ENCODE measurements at regions not wholly inside any gene's neighbourhood (a gene's known extent, or its start where the extent isn't known, plus 50 kb on each side); places are given as distances from the start of the nearest gene placed in this dataset.

DNA sequence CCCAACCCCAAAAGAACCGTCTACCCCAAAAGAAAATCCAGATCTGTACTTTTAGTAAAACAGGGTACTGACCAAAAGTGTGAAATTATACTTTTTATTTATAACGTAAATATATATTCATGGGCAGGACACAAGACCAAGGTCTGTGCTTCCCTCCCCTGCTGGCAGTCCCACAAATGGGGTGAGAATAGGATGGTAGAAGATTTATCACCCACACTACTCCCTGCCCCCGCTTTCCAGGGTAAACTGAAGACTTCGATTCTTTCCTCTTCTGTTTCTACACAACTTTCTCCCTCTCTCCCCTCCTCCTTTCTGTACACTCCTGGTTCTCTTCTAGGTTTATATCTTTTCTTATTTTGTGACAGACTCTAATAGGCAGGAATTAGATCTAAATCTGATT, 79.7 kb downstream of the MDH1 start:
- no peak overlapping the region for H3K27ac ChIP-seq (ENCODE audit: low read depth, low read length)
- H3K4me3 ChIP-seq (ENCODE audit: low read length in 3 of 3) = no peak overlapping the region
- peaks cover 0 to 2% (median 0%) of the 10 kb centered on the region in 3 donors for H3K4me1 ChIP-seq (ENCODE audit: control insufficient read depth in 3 of 3, insufficient read depth in 3 of 3, low read length in 3 of 3)
- H3K27me3 ChIP-seq (ENCODE audit: control insufficient read depth in 3 of 3, insufficient read depth in 3 of 3, low read length in 3 of 3) = no peaks in the 10 kb centered on the region
- H3K9me3 ChIP-seq (ENCODE audit: control insufficient read depth in 3 of 3, low read length in 3 of 3) = no peaks in the 10 kb centered on the region
- no peak overlapping the region for H3K9ac ChIP-seq (ENCODE audit: low read depth in 1 of 3, low read length in 3 of 3)
- H3K36me3 ChIP-seq (ENCODE audit: control insufficient read depth in 3 of 3, insufficient read depth in 3 of 3, low read length in 3 of 3) = no peaks in the 10 kb centered on the region

DNA sequence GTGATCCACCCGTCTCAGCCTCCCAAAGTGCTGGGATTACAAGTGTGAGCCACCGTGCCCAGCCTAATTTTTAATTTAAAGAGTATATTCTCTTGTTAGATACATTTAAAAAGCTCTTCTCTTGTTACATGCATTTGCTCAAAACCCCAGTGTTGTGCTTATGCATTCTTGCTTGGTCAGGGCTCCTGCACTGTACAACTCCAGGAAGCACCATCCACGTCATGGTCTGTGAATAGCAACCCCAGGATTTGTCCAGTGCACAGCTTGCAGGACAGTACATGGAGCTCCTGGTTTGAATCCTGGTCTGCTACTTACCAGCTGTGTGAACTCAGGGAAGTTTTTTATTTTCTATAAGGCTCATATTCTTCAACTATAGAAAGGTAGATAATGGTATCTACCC, 80.8 kb downstream of the MDH1 start:
- H3K9ac ChIP-seq (ENCODE audit: low read depth in 1 of 3, low read length in 3 of 3) = no peak overlapping the region
- H3K27me3 ChIP-seq (ENCODE audit: control insufficient read depth in 3 of 3, insufficient read depth in 3 of 3, low read length in 3 of 3) = no peaks in the 10 kb centered on the region
- no peak overlapping the region for H3K4me3 ChIP-seq (ENCODE audit: low read length in 3 of 3)
- peaks cover 0 to 2% (median 0%) of the 10 kb centered on the region in 3 donors for H3K4me1 ChIP-seq (ENCODE audit: control insufficient read depth in 3 of 3, insufficient read depth in 3 of 3, low read length in 3 of 3)
- H3K9me3 ChIP-seq (ENCODE audit: control insufficient read depth in 3 of 3, low read length in 3 of 3) = no peaks in the 10 kb centered on the region
- no peaks in the 10 kb centered on the region for H3K36me3 ChIP-seq (ENCODE audit: control insufficient read depth in 3 of 3, insufficient read depth in 3 of 3, low read length in 3 of 3)
- H3K27ac ChIP-seq (ENCODE audit: low read depth, low read length) = no peak overlapping the region

- Histone ChIP-seq H3K27me3 (ENCODE audit: control insufficient read depth in 3 of 3, insufficient read depth in 3 of 3, low read length in 3 of 3) (no peaks in the 10 kb centered on the region), H3K4me1 (ENCODE audit: control insufficient read depth in 3 of 3, insufficient read depth in 3 of 3, low read length in 3 of 3) (no peaks in the 10 kb centered on the region), H3K4me3 (ENCODE audit: low read length in 3 of 3) (no peak overlapping the region), H3K27ac (ENCODE audit: low read depth, low read length) (no peak overlapping the region), H3K9ac (ENCODE audit: low read depth in 1 of 3, low read length in 3 of 3) (no peak overlapping the region), H3K9me3 (ENCODE audit: control insufficient read depth in 3 of 3, low read length in 3 of 3) (no peaks in the 10 kb centered on the region), H3K36me3 (ENCODE audit: control insufficient read depth in 3 of 3, insufficient read depth in 3 of 3, low read length in 3 of 3) (no peaks in the 10 kb centered on the region)
Observed at GRCh38 chr2:63673865-63674533, 85.2 kb downstream of the MDH1 start.

DNA sequence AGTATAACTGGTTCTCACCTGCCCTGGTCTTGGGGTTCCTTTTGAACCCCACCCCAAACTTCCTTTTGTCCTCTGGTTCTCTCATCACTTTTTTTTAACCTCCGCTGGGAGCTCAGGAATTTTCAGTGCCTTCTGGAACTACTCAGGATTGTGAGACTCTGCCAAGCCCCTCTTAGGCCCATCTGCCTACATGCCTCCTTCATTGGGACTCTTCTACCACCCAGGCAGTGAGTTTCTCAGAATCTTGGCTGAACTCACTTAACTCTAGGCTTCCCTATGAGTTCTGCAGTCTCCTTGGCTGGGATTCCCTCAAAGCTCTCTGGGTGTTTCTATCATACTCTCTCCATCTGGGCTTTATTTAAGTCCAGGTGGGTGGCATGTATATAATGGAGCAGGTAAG, 86.3 kb downstream of the MDH1 start:
- Histone ChIP-seq H3K27ac (ENCODE audit: low read depth, low read length) (no peak overlapping the region), H3K4me1 (ENCODE audit: control insufficient read depth in 3 of 3, insufficient read depth in 3 of 3, low read length in 3 of 3) (peaks cover 0 to under 1% (median under 1%) of the 10 kb centered on the region in 3 donors), H3K27me3 (ENCODE audit: control insufficient read depth in 3 of 3, insufficient read depth in 3 of 3, low read length in 3 of 3) (no peaks in the 10 kb centered on the region), H3K9ac (ENCODE audit: low read depth in 1 of 3, low read length in 3 of 3) (no peak overlapping the region), H3K36me3 (ENCODE audit: control insufficient read depth in 3 of 3, insufficient read depth in 3 of 3, low read length in 3 of 3) (no peaks in the 10 kb centered on the region), H3K4me3 (ENCODE audit: low read length in 3 of 3) (no peak overlapping the region), H3K9me3 (ENCODE audit: control insufficient read depth in 3 of 3, low read length in 3 of 3) (no peaks in the 10 kb centered on the region)

DNA sequence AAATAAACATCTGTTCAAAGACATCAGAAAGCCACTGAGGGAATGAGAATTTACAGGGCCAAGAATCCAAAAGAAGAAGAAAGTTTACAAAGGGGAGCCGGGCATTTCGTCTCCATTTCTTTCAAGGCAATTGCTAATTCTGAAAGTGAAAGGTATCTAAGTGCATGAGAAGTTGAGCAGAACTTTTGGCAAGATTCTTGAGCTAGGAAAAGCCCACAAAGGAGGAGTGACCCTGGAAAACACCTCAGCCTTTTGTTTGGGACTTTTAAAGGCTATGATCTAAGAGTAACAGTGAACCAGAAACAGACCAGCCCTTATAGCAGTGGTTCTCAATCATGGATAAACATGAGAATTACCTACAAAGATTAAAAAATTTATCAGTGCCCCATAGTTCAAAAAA, 87.4 kb downstream of the MDH1 start:
- Histone ChIP-seq H3K27ac (ENCODE audit: low read depth, low read length) (no peak overlapping the region), H3K9me3 (ENCODE audit: control insufficient read depth in 3 of 3, low read length in 3 of 3) (no peaks in the 10 kb centered on the region)

DNA sequence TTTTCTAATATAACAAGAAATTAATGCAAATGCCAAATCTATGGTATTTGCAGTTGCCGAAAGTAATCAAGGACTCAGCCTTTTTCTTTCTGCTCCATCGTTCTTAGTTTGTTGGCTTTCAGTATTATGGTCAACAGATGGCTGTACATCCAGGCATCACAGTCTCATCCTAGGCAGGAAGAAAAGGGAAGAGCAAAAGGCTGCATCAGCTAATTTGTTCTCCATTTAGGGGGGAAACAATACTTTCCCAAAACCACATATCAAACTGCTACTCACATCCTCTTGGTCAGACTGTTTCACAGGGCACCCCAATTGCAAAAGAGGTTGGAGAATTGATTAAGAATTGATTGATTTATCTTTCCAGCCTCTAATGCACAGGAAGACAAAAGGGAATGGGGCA, 89.3 kb downstream of the MDH1 start:
- Histone ChIP-seq H3K27me3 (ENCODE audit: control insufficient read depth in 3 of 3, insufficient read depth in 3 of 3, low read length in 3 of 3) (no peaks in the 10 kb centered on the region), H3K4me3 (ENCODE audit: low read length in 3 of 3) (no peak overlapping the region), H3K9me3 (ENCODE audit: control insufficient read depth in 3 of 3, low read length in 3 of 3) (no peaks in the 10 kb centered on the region), H3K4me1 (ENCODE audit: control insufficient read depth in 3 of 3, insufficient read depth in 3 of 3, low read length in 3 of 3) (peaks cover 6 to 13% (median 10%) of the 10 kb centered on the region in 3 donors), H3K27ac (ENCODE audit: low read depth, low read length) (no peak overlapping the region), H3K36me3 (ENCODE audit: control insufficient read depth in 3 of 3, insufficient read depth in 3 of 3, low read length in 3 of 3) (no peaks in the 10 kb centered on the region), H3K9ac (ENCODE audit: low read depth in 1 of 3, low read length in 3 of 3) (no peak overlapping the region)

More for the DNA sequence above, 87.4 kb downstream of the MDH1 start:
- Histone ChIP-seq H3K36me3 (ENCODE audit: control insufficient read depth in 3 of 3, insufficient read depth in 3 of 3, low read length in 3 of 3) (no peaks in the 10 kb centered on the region), H3K27me3 (ENCODE audit: control insufficient read depth in 3 of 3, insufficient read depth in 3 of 3, low read length in 3 of 3) (no peaks in the 10 kb centered on the region), H3K4me1 (ENCODE audit: control insufficient read depth in 3 of 3, insufficient read depth in 3 of 3, low read length in 3 of 3) (peaks cover 6 to 11% (median 10%) of the 10 kb centered on the region in 3 donors), H3K4me3 (ENCODE audit: low read length in 3 of 3) (no peak overlapping the region), H3K9ac (ENCODE audit: low read depth in 1 of 3, low read length in 3 of 3) (no peak overlapping the region)

GRCh38 chr2:63678551-63678950, 89.8 kb downstream of the MDH1 start:
- no peaks in the 10 kb centered on the region for H3K9me3 ChIP-seq (ENCODE audit: control insufficient read depth in 3 of 3, low read length in 3 of 3)
- H3K4me1 ChIP-seq (ENCODE audit: control insufficient read depth in 3 of 3, insufficient read depth in 3 of 3, low read length in 3 of 3) = peaks cover 6 to 13% (median 10%) of the 10 kb centered on the region in 3 donors
- no peak overlapping the region for H3K9ac ChIP-seq (ENCODE audit: low read depth in 1 of 3, low read length in 3 of 3)

DNA sequence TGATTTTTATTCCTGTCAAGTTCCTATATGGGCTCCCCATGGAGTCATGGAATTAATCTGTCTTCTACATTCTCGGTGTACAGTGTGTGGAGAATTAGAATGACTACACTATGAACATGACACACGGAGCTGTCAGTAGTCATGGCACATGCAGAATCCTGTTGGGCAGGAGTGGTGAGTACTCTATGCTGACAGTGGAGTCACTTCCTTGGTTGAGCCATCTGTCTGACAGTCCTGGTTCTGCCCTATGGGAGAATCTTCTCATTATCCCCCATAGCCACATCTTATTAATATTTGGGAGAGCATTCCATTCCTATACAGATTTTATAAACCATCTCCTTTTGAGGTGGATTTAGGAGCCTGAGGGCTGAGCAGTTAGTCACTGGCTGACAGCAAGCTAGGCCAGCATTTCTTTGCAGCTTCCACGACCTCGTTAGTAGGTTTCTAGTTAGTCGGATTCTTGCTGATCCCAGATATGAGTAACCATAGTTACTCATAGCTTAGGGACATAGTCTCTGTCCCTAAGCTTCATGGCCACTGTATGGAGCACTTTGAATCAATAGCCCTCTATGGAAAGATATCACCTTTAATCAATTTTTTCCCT, 90.6 kb downstream of the MDH1 start:
- Histone ChIP-seq H3K27me3 (ENCODE audit: control insufficient read depth in 3 of 3, insufficient read depth in 3 of 3, low read length in 3 of 3) (no peaks in the 10 kb centered on the region), H3K9ac (ENCODE audit: low read depth in 1 of 3, low read length in 3 of 3) (no peak overlapping the region)

More at GRCh38 chr2:63678551-63678950, 89.8 kb downstream of the MDH1 start:
- Histone ChIP-seq H3K27ac (ENCODE audit: low read depth, low read length) (no peak overlapping the region), H3K4me3 (ENCODE audit: low read length in 3 of 3) (no peak overlapping the region), H3K27me3 (ENCODE audit: control insufficient read depth in 3 of 3, insufficient read depth in 3 of 3, low read length in 3 of 3) (no peaks in the 10 kb centered on the region), H3K36me3 (ENCODE audit: control insufficient read depth in 3 of 3, insufficient read depth in 3 of 3, low read length in 3 of 3) (no peaks in the 10 kb centered on the region)

DNA sequence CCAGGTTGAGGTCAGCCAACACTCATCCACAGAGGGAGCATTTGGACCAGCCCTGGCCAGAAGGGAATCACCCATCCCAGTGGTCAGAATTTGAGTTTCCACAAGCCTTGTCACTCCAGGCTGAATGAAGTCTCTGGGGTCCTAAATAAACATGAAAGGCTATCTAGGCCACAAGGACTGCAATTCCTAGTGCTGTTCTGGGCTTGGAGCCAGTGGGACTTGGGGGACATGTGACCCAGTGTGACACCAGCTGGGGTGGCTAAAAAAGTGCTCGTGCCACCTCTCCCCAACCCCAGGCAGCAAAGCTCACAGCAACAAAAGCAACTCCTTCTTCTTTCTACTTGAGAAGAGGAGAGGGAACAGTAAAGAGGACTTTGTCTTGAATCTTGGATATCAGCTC, 91.7 kb downstream of the MDH1 start:
- H3K27ac ChIP-seq (ENCODE audit: low read depth, low read length) = no peak overlapping the region
- H3K27me3 ChIP-seq (ENCODE audit: control insufficient read depth in 3 of 3, insufficient read depth in 3 of 3, low read length in 3 of 3) = no peaks in the 10 kb centered on the region
- no peaks in the 10 kb centered on the region for H3K9me3 ChIP-seq (ENCODE audit: control insufficient read depth in 3 of 3, low read length in 3 of 3)
- no peaks in the 10 kb centered on the region for H3K36me3 ChIP-seq (ENCODE audit: control insufficient read depth in 3 of 3, insufficient read depth in 3 of 3, low read length in 3 of 3)
- no peak overlapping the region for H3K9ac ChIP-seq (ENCODE audit: low read depth in 1 of 3, low read length in 3 of 3)
- H3K4me1 ChIP-seq (ENCODE audit: control insufficient read depth in 3 of 3, insufficient read depth in 3 of 3, low read length in 3 of 3) = peaks cover 6 to 13% (median 10%) of the 10 kb centered on the region in 3 donors
- H3K4me3 ChIP-seq (ENCODE audit: low read length in 3 of 3) = no peak overlapping the region

More for the DNA sequence above, 90.6 kb downstream of the MDH1 start:
- Histone ChIP-seq H3K4me1 (ENCODE audit: control insufficient read depth in 3 of 3, insufficient read depth in 3 of 3, low read length in 3 of 3) (peaks cover 6 to 13% (median 10%) of the 10 kb centered on the region in 3 donors), H3K36me3 (ENCODE audit: control insufficient read depth in 3 of 3, insufficient read depth in 3 of 3, low read length in 3 of 3) (no peaks in the 10 kb centered on the region), H3K27ac (ENCODE audit: low read depth, low read length) (no peak overlapping the region), H3K9me3 (ENCODE audit: control insufficient read depth in 3 of 3, low read length in 3 of 3) (no peaks in the 10 kb centered on the region), H3K4me3 (ENCODE audit: low read length in 3 of 3) (no peak overlapping the region)

DNA sequence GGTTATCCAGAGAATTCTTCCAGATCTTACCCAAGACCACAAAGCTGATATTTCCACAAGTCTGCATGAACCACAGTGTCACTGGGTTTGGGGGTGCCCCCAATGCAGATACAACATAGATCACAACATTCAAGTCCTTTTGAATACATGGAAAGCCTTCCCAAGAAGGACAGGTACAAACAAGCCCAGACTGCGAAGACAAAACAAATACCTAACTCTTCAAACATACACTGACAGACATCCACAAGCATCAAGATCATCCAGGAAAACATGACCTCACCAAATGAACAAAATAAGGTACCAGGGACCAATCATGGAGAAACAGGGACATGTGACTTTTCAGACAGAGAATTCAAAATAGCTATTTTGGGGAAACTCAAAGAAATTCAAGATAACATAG, 93.1 kb downstream of the MDH1 start:
- Histone ChIP-seq H3K36me3 (ENCODE audit: control insufficient read depth in 3 of 3, insufficient read depth in 3 of 3, low read length in 3 of 3) (no peaks in the 10 kb centered on the region), H3K27me3 (ENCODE audit: control insufficient read depth in 3 of 3, insufficient read depth in 3 of 3, low read length in 3 of 3) (no peaks in the 10 kb centered on the region), H3K9me3 (ENCODE audit: control insufficient read depth in 3 of 3, low read length in 3 of 3) (no peaks in the 10 kb centered on the region), H3K9ac (ENCODE audit: low read depth in 1 of 3, low read length in 3 of 3) (no peak overlapping the region), H3K4me3 (ENCODE audit: low read length in 3 of 3) (no peak overlapping the region), H3K27ac (ENCODE audit: low read depth, low read length) (no peak overlapping the region), H3K4me1 (ENCODE audit: control insufficient read depth in 3 of 3, insufficient read depth in 3 of 3, low read length in 3 of 3) (peaks cover 6 to 13% (median 10%) of the 10 kb centered on the region in 3 donors)

Data from skeletal muscle tissue (tissue), 3 donors.